ENCODE measurements at regions not wholly inside any gene's neighbourhood (a gene's known extent, or its start where the extent isn't known, plus 50 kb on each side); places are given as distances from the start of the nearest gene placed in this dataset.
"Not testable (repeated sequence)": the region's sequence is repeated elsewhere in the genome, so short reads cannot be mapped to it uniquely, and the experiment has no call there.

DNA sequence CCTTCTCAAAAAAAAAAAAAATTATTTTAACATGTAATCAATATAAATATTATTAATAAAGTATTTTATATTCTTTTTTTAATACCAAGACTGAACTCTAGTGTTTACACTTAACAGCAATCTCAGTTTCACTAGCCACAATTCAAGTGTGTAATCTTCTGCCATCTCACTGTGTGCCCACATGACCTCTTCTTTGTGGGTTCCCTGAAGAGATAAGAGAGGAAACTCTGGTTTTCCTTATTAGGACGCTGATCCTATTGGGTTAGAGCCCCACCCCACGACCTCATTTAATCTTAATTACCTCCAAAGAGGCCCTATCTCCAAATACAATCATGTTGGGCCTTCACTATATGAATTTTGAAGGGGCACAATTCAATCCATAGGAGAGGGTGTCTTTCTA is 177.6 kb downstream of the STK31 start:
- DNase-seq (ENCODE audit: low read depth in 2 of 2), result no peak

DNA sequence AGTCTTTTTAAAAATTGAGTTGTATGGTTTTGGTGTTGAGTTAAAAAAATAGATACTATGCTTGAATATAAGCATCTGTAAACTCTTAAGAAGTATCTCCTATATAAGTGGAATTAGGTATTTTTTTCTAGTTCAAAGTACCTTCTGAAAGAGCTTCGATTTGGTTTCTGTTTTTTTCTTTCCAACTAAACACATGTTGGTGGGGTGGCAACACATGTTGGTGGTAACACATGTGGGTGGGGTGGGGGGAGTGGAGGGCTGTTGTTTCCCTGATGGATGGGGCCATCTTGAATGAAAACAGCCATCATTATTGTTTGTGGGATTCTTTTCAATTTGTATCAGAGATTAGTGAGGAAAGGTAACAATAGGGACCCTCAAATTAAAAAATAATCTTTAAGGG is 178.9 kb downstream of the STK31 start:
- no peak for DNase-seq (ENCODE audit: low read depth in 2 of 2)

GRCh38 chr7:23889566-23889965 is 179.5 kb downstream of the STK31 start:
- DNase-seq (ENCODE audit: low read depth in 2 of 2), result no peak

DNA sequence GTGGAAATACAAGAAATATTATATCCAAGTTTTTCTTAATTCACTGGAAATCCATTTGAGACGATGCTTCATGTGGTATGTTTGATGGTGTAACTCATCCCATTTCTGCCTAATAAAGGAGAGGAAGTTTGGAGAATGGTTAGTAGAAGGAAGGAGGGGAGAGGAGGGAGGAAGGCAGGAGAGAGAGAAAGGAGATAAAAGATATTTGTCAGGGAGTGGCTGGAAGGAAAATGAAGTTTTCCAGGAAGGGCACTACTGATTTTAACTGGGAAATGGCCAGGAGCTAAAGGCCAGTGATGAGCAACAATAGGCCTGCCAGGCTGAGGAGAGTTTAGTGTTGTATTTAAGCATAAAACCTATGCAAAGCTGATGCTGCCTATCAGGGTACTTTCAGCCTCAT is 182.0 kb downstream of the STK31 start:
- no peak for DNase-seq (ENCODE audit: low read depth in 2 of 2)

GRCh38 chr7:23893176-23893941 is 183.3 kb downstream of the STK31 start:
- DNase-seq (ENCODE audit: low read depth in 2 of 2), result no peak

DNA sequence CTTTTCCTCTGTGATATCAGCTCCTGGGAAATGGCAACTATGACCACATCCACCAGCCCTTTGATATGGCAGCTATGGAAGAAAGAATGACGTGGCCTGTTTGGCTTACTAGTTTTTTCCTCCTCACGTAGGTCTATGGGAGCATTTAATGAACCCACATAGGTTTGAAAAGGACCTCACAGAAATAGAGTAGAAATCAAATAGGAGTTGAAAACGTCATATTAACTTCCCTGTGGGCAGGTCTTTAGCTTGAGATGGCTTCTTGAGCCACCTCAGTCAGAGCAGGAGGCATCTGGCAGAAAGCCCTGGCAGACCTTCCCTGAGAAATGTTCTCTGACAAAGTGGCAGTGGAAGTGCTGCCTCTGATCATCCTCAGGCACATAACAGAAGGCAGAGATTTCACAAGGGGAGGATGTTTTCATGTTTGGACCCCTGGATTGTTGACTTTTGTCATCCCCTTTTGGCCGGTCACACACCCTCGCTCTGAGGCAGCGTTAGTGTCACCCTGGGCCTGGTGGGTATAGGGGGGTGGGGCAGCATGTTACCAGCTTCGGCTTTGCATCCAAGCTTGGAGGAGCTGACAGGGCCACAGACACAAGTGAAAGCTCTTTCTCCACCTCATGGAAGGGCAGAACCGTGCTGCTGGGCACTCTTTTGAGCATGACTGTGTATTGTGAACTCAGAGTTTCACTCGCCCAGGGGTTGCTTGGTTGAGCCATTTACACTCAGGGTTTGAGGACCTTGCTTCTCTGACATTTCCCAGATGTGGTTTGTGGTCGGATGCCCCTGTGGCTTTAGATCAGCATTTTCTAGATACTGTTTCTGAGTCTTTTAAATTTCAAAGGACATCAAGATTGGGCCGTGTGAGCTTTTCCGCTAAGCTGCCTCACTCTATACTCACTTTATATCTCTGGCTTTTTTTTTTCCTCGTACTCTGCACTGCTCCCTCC is 184.2 kb downstream of the STK31 start:
- peak; percentile 31 to 44 for DNase-seq (ENCODE audit: low read depth in 2 of 2)

- DNase-seq (ENCODE audit: low read depth in 2 of 2), result no peak
These were observed 185.0 kb downstream of the STK31 start for GRCh38 chr7:23894892-23895569.

DNA sequence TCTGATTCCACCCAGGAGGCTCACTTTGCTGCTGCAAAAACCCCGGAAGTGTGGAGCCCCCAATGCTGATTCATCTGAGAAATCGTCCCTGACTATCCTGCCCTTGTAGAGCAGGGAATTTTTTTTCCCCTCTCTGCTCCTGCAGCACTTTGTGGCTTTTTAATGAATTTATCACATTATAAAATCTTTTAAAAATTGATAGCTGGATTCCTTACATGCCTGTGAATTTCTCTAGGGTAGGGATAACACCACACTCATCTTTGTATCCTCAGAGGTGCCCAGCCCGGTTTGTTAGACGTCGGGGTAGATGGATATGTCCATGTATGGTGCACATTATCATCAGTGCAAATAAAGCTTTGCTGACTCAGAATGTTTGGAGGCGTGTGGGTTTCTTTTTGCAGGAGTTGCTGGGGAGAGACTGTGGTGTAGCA is 185.7 kb downstream of the STK31 start:
- DNase-seq (ENCODE audit: low read depth in 2 of 2), result no peak

DNA sequence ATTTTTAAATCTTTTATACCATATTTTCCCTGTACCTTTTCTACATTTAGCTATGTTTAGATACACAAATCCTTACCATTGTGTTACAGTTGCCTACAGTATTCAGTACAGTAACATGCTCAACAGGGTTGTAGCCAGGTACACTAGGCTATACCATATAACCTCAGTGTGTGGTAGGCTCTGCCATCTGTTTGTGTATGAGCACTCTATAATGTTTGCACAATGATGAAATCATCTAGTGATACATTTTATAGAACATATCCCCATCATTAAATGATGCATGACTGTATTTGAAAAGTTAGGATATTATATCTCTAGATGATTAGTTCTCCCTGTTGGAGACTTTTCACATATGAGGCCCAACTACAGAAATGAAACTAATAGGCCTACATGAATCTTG is 188.6 kb downstream of the STK31 start:
- DNase-seq (ENCODE audit: low read depth in 2 of 2), result no peak

DNA sequence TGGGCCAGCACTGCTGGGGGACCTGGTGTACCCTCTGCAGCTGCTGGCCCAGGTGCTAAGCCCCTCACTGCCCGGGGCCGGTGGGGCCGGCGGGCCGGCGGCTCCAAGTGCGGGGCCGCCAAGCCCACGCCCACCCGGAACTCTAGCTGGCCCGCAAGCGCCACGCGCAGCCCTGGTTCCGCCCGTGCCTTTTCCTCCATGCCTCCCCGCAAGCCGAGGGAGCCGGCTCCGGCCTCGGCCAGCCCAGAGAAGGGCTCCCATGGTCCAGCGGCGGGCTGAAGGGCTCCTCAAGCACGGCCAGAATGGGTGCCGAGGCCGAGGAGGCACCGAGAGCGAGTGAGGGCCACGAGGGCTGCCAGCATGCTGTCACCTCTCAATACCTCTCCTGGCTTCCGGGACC is 194.9 kb downstream of the STK31 start:
- not testable (repeated sequence) for DNase-seq (ENCODE audit: low read depth in 2 of 2)

- DNase-seq (ENCODE audit: low read depth in 2 of 2), result no peak
These were observed 197.0 kb downstream of the STK31 start for GRCh38 chr7:23907012-23907411.

DNA sequence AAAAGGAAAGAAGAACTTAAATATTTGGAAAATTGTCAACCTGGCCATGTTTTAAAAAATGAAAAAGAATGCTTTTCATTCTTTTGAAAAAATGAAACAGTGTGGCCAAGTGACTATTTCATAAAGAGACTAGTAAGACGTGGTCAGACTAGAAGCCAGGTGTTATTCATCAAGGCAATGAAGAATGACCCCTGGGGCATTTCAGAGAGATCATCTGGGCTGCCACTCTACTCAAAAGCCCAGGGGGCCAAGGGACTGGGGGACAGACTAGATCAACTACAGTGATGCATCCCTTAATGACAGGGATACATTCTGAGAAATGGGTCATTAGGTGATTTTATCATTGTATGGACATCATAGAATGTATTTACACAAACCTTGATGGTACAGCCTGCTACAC is 199.4 kb downstream of the STK31 start:
- DNase-seq (ENCODE audit: low read depth in 2 of 2), result no peak

- no peak for DNase-seq (ENCODE audit: low read depth in 2 of 2)
These were observed 202.0 kb downstream of the STK31 start for GRCh38 chr7:23912065-23912464.

DNA sequence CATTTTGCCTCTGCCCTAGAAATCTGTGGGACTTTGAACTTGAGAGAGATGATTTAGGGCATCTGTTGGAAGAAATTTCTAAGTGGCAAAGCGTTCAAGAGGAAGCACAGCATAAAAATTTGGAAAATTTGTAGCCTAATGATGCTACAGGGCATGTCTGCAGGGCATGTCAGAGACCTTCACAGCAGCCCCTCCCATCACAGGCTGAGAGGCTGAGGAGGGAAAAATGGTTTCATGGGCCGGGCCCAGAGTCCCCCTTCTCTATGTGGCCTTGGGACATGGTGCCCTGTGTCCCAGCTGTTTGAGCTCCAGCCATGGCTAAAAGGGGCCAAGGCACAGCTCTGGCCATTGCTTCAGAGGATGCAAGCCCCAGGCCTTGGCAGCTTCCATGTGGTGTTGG is 203.0 kb downstream of the STK31 start:
- DNase-seq (ENCODE audit: low read depth in 2 of 2), result no peak

DNA sequence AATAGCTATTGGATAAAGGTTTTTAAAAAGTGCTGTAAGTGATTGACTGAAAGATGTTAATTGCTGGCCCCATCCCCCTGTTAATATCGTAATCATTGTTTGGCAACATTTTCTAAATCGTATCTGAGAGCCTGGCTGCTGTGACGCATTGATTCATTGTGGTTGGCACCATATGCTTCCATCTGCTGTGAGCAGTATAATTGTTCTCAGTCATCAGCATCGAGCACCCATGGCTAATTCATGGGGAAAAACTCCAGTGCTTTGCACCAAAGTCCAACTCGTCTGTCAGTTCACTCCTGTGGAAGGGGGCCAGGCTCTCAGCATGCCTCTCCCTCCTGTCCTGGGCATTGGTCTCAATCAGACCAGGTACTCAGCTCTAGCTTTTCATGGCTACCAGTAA is 205.2 kb downstream of the STK31 start:
- no peak for DNase-seq (ENCODE audit: low read depth in 2 of 2)

DNA sequence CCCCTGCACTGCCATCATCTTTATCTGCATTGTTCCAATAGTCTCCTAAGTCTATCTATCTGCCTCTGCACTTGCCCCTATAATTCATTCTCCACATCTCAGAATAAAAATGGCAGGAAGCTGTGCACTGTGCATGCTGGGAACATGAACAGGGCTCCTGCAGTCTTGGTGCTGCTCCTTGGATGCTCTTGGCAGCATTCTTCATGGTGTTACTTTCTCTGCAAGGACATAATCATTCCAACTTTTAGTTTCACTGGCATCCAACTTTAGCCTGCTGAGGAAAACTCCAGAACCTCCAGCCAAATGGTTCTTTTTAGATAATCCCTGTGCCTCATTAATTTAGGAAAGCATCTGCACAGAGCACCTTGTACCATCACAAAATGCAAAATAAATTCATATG is 208.3 kb downstream of the STK31 start:
- no peak for DNase-seq (ENCODE audit: low read depth in 2 of 2)

DNA sequence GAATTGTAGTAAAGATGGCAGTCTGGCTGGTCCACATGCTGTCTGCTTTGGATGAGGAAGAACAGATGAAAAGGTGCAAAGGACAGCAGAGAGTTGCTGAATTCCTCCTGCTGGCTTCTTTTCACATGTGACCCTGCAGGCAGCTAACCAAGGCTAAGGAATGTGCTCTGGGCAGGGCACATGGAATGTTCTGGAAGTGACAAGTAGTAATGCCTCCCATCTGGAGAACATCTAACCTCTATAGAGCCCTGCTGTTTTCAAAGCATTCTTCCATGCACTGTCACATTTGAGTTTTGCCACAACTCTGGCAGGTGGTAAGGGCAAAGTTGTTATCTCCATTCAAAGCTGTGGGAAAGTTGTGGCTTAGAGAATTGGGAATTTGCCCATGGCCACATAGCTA is 208.8 kb downstream of the STK31 start:
- DNase-seq (ENCODE audit: low read depth in 2 of 2), result no peak

DNA sequence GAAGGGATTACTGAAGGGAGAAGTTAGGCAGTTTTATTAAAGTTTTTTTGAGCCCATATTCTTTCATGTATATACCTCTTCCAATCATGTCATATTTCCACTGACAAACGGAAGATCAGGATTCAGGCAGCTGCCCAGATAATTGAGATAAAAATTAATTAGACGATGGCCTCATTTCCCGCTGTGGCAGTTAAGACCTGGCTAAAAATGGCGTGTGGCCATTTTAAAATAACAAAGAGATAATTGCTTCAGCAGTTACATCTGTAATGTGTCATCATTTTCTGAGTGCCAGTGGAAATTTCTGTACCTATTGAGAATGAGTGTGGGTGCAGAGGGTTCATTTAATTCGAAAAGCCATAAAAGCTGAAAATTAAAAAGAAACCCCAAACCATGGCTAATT is 215.1 kb downstream of the STK31 start:
- DNase-seq (ENCODE audit: low read depth in 2 of 2), result no peak

- DNase-seq (ENCODE audit: low read depth in 2 of 2), result no peak
These were observed 217.8 kb downstream of the STK31 start for GRCh38 chr7:23927709-23928417.

GRCh38 chr7:23928418-23928775 is 218.4 kb downstream of the STK31 start:
- DNase-seq (ENCODE audit: low read depth in 2 of 2), result no peak

DNA sequence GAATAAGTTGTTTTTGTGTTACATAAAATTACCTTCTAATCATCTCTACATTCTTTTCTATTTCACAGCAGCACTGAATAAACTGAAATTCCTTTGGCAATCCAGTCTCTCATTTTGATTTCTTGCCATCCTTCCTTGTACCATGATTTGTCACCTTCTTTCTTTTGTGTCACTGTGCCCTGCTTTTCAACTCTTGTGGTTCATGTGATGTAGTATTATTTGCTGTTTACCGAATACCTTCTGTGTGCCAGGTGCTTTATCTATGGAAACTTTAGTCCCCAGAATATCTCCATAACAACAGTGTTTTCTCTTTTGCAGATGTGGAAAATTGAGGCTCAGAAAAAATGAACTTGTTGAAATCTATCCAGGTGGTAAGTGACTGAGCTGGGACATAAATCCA is 220.3 kb downstream of the STK31 start:
- no peak for DNase-seq (ENCODE audit: low read depth in 2 of 2)

DNA sequence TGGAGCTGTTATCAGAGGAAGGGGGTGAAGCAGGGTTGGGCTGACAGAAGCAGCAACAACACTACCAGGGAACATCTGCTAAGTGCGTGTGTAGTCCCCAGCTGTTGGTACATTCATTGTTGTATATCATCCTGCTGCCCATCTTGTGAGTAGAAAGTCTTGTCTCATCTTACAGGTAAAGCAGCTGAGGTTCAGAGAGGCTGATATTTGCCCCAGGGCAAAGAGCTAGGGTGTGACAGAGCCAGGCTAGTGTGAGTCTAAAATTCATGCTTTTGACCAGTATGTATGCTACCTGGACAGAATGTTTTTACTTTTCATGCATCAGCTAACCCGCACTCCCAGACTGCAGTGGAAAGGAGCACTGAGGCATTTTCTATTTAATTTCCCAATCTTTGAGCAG is 221.6 kb downstream of the STK31 start:
- no peak for DNase-seq (ENCODE audit: low read depth in 2 of 2)

Data from stimulated activated CD4-positive, alpha-beta T cell treated with anti-CD3 and anti-CD28 coated beads, Interleukin-15, amount 100 ng/mL, for 48 hours (primary cell).